GM12891 (cell line): ENCODE measurements at regions not wholly inside any gene's neighbourhood (a gene's known extent, or its start where the extent isn't known, plus 50 kb on each side); places are given as distances from the start of the nearest gene placed in this dataset.

Experiments used
- PAX5 ChIP-seq: IDR thresholded peaks from 2 replicates; pipeline ENCODE4 v1.6.1; 2011; ENCODE audit warnings: low read length, moderate library complexity, mild to moderate bottlenecking; ENCODE audit not compliant: insufficient read depth, severe bottlenecking
- POLR2A ChIP-seq: IDR thresholded peaks from 2 replicates; pipeline ENCODE4 v1.6.1; 2011; ENCODE audit warnings: low read depth, low read length, control low read depth
- POLR2AphosphoS5 ChIP-seq: IDR thresholded peaks from 2 replicates; pipeline ENCODE4 v1.6.1; 2011; ENCODE audit warnings: low read depth, low read length, control low read depth
- TAF1 ChIP-seq: IDR thresholded peaks from 2 replicates; pipeline ENCODE4 v1.6.1; 2011; ENCODE audit warnings: low read depth, low read length, control low read depth

- no peak for TF ChIP-seq POLR2AphosphoS5
- no peak for TF ChIP-seq POLR2A
- no peak for TF ChIP-seq PAX5
- no peak for TF ChIP-seq TAF1
Measured at GRCh38 chr13:64165826-64166225, 2750.2 kb upstream of the PCDH20 start.
